H1 (cell line): ENCODE measurements at regions not wholly inside any gene's neighbourhood (a gene's known extent, or its start where the extent isn't known, plus 50 kb on each side); places are given as distances from the start of the nearest gene placed in this dataset.
"Not testable (repeated sequence)": the region's sequence is repeated elsewhere in the genome, so short reads cannot be mapped to it uniquely, and the experiment has no call there.

Source experiments
- CTCF ChIA-PET: fragments of 300-600 bp; sonication (Branson Sonifier 250); formaldehyde crosslinking; loops from one replicate; lab custom pipeline; 2021; ENCODE audit not compliant: partially characterized antibody; lab: Charles Lee
- POLR2A ChIA-PET: fragments of 300-600 bp; sonication (Branson Sonifier 250); formaldehyde crosslinking; loops from one replicate; lab custom pipeline; 2021; ENCODE audit warnings: inconsistent platforms; ENCODE audit not compliant: partially characterized antibody; lab: Charles Lee
- DNase-seq, 2 experiments: peaks; one replicate each; pipeline versions ENCODE4 v3.0.0 to v3.0.0-alpha.2; 2010 to 2022; ENCODE audit warnings: low spot score in 2 of 2, low read depth in 1 of 2, mixed read lengths in 1 of 2
- FAIRE-seq: peaks from 2 replicates; lab custom pipeline; 2011; peaks lifted over from hg19 to GRCh38; lab: Jason Lieb, UNC
- H2AFZ ChIP-seq: 2 replicates; pipeline ENCODE4 v1.8.1; 2012; ENCODE audit warnings: low read length, inconsistent platforms
- H2AK5ac ChIP-seq: 2 replicates; pipeline ENCODE4 v1.6.1; 2013; ENCODE audit warnings: low read depth, low read length
- H2BK120ac ChIP-seq: replicated peaks from 2 replicates; pipeline ENCODE3; 2013; ENCODE audit warnings: low read depth, low read length, inconsistent platforms
- H2BK12ac ChIP-seq: 2 replicates; pipeline ENCODE4 v1.6.1; 2013; ENCODE audit warnings: low read depth, low read length
- H2BK15ac ChIP-seq: 2 replicates; pipeline ENCODE4 v1.6.1; 2013; ENCODE audit warnings: low read length
- H2BK20ac ChIP-seq: 2 replicates; pipeline ENCODE4 v1.6.1; 2013; ENCODE audit warnings: low read length
- H2BK5ac ChIP-seq: 2 replicates; pipeline ENCODE4 v1.6.1; 2013; ENCODE audit warnings: low read depth, low read length
- H3K14ac ChIP-seq: 2 replicates; pipeline ENCODE4 v1.6.1; 2013; ENCODE audit warnings: inconsistent platforms; ENCODE audit not compliant: insufficient read length
- H3K18ac ChIP-seq: 2 replicates; pipeline ENCODE4 v1.6.1; 2013; ENCODE audit warnings: low read length; ENCODE audit errors: extremely low read depth
- H3K23ac ChIP-seq: 2 replicates; pipeline ENCODE4 v1.6.1; 2013; ENCODE audit warnings: inconsistent platforms; ENCODE audit not compliant: insufficient read length
- H3K23me2 ChIP-seq: 2 replicates; pipeline ENCODE4 v1.6.1; 2013; ENCODE audit warnings: low read depth, low read length
- H3K27ac ChIP-seq: 2 replicates; pipeline ENCODE4 v1.6.1; 2011; ENCODE audit warnings: low read depth, low read length, inconsistent platforms
- H3K27me3 ChIP-seq, 4 experiments: replicated peaks in 1 of 4; 1 replicate in 1 of 4; 2 replicates in 3 of 4; pipeline versions ENCODE4 v1.6.1 to v1.8.1; 2011 to 2013; ENCODE audit warnings: low read length in 3 of 4, mild to moderate bottlenecking in 3 of 4, inconsistent platforms in 2 of 4, mixed read lengths in 2 of 4, moderate library complexity in 1 of 4; ENCODE audit not compliant: control insufficient read depth in 3 of 4, insufficient read depth in 3 of 4; ENCODE audit errors: extremely low read depth in 1 of 4
- H3K36me3 ChIP-seq, 4 experiments: 2 replicates each; pipeline versions ENCODE4 v1.6.1 to v1.8.1; 2011 to 2013; ENCODE audit warnings: mild to moderate bottlenecking in 4 of 4, low read length in 3 of 4, moderate library complexity in 2 of 4, control low read depth in 1 of 4, inconsistent platforms in 1 of 4; ENCODE audit not compliant: insufficient read depth in 4 of 4, control insufficient read depth in 2 of 4
- H3K4ac ChIP-seq: replicated peaks from 2 replicates; pipeline ENCODE3; 2013; ENCODE audit warnings: low read length, low read depth, mixed read lengths, inconsistent platforms; ENCODE audit not compliant: insufficient read length
- H3K4me1 ChIP-seq, 4 experiments: replicated peaks in 1 of 4; 1 replicate in 1 of 4; 2 replicates in 3 of 4; pipeline versions ENCODE4 v1.6.1 to v1.8.1; 2011 to 2013; ENCODE audit warnings: low read length in 3 of 4, inconsistent platforms in 2 of 4, mixed read lengths in 1 of 4; ENCODE audit not compliant: insufficient read depth in 4 of 4, control insufficient read depth in 3 of 4
- H3K4me2 ChIP-seq, 2 experiments: 2 replicates each; pipeline versions ENCODE4 v1.6.1 to v1.8.1; 2011 to 2013; ENCODE audit warnings: low read depth in 2 of 2, low read length in 2 of 2, control low read depth in 1 of 2, inconsistent platforms in 1 of 2, mild to moderate bottlenecking in 1 of 2; ENCODE audit not compliant: insufficient read depth in 1 of 2
- H3K4me3 ChIP-seq, 4 experiments: fragments of 200-600, 300-600 bp in 1 of 4; sonication (generic), shearing (Covaris generic), sonication (Bioruptor Twin) in 1 of 4; 2 replicates each; pipeline versions ENCODE4 v1.5.1 to v1.8.1; 2011 to 2016; ENCODE audit warnings: low read length in 4 of 4, low read depth in 3 of 4, control low read depth in 2 of 4, inconsistent platforms in 2 of 4, mild to moderate bottlenecking in 2 of 4, mixed read lengths in 1 of 4, moderate library complexity in 1 of 4; ENCODE audit not compliant: insufficient read depth in 2 of 4; ENCODE audit errors: extremely low read depth in 1 of 4
- H3K56ac ChIP-seq: replicated peaks from 2 replicates; pipeline ENCODE3; 2013; ENCODE audit warnings: low read depth, mild to moderate bottlenecking, mixed read lengths, low read length, inconsistent platforms; ENCODE audit not compliant: insufficient read length
- H3K79me1 ChIP-seq: 2 replicates; pipeline ENCODE4 v1.6.1; 2013; ENCODE audit warnings: low read depth, low read length, control low read depth
- H3K79me2 ChIP-seq, 2 experiments: 2 replicates each; pipeline versions ENCODE4 v1.6.1 to v1.8.1; 2012 to 2013; ENCODE audit warnings: low read length in 2 of 2, mild to moderate bottlenecking in 2 of 2, inconsistent platforms in 1 of 2; ENCODE audit not compliant: insufficient read depth in 2 of 2, control insufficient read depth in 1 of 2
- H3K9ac ChIP-seq, 4 experiments: replicated peaks in 1 of 4; 1 replicate in 1 of 4; 2 replicates in 3 of 4; pipeline versions ENCODE4 v1.6.1 to v1.8.1; 2011 to 2013; ENCODE audit warnings: low read depth in 3 of 4, low read length in 3 of 4, control low read depth in 2 of 4, mild to moderate bottlenecking in 2 of 4, moderate library complexity in 2 of 4, inconsistent platforms in 1 of 4; ENCODE audit errors: extremely low read depth in 1 of 4
- H3K9me3 ChIP-seq, 2 experiments: 2 replicates each; pipeline versions ENCODE4 v1.6.1 to v1.8.1; 2012 to 2013; ENCODE audit warnings: mild to moderate bottlenecking in 2 of 2, moderate library complexity in 2 of 2, control low read depth in 1 of 2, inconsistent platforms in 1 of 2, low read depth in 1 of 2, low read length in 1 of 2, mixed read lengths in 1 of 2; ENCODE audit not compliant: insufficient read depth in 2 of 2
- H4K20me1 ChIP-seq, 2 experiments: replicated peaks in 1 of 2; 2 replicates each; pipeline versions ENCODE3 to v1.8.1; 2011 to 2013; ENCODE audit warnings: inconsistent platforms in 2 of 2, low read length in 2 of 2, mild to moderate bottlenecking in 1 of 2; ENCODE audit not compliant: insufficient read depth in 2 of 2, control insufficient read depth in 1 of 2
- H4K5ac ChIP-seq: 2 replicates; pipeline ENCODE4 v1.6.1; 2013; ENCODE audit warnings: low read length, low read depth, mixed read lengths, inconsistent platforms; ENCODE audit not compliant: insufficient read length
- H4K8ac ChIP-seq: 2 replicates; pipeline ENCODE4 v1.8.0; 2013; ENCODE audit warnings: mild to moderate bottlenecking, moderate library complexity, low read length, inconsistent platforms; ENCODE audit not compliant: insufficient read depth; ENCODE audit errors: extremely low read depth
- H4K91ac ChIP-seq: replicated peaks from 2 replicates; pipeline ENCODE3; 2013; ENCODE audit warnings: low read length, mixed read lengths, inconsistent platforms; ENCODE audit not compliant: insufficient read length
- WGBS, 2 experiments: shearing (Covaris generic) in 1 of 2; methylation state at CpG; one replicate each; pipeline versions ENCODE4 v1.1.6 to v1.1.7; 2013 to 2015; ENCODE audit warnings: low lambda C conversion rate in 2 of 2, mixed read lengths in 2 of 2, inconsistent platforms in 1 of 2, low coverage in 1 of 2, missing lambda C conversion rate in 1 of 2; ENCODE audit not compliant: insufficient replicate concordance in 2 of 2, insufficient coverage in 1 of 2, insufficient read length in 1 of 2; ENCODE audit errors: extremely low coverage in 1 of 2, missing lambda C conversion rate in 1 of 2; 5-methylcytosine and 5-hydroxymethylcytosine counted together

DNA sequence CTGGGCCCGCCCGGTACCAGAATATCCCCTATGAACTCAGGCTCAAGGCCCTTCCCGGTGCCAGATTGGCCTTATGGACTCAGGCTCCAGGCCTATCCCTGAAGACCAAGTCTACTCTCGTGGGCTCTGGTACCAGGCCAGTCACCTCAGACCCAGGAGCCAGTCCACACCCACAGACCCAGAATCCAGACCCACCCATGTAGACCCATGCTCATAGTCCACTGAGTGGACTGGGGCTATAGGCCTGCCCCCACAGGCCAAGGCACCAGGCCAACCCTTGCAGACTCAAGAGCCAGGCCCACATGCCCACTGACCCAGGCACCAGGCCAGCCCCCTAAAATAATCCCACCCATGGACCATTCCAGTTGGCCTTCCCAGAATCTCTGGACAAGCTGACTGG lies 296.1 kb downstream of the CNTNAP3B start:
- H2BK12ac ChIP-seq, H3K4me3 ChIP-seq, H2BK15ac ChIP-seq, H3K9ac ChIP-seq, H2BK5ac ChIP-seq, H3K56ac ChIP-seq, H3K23me2 ChIP-seq, H3K79me2 ChIP-seq, H2AK5ac ChIP-seq, H3K4ac ChIP-seq, H3K9me3 ChIP-seq, H2AFZ ChIP-seq, H4K91ac ChIP-seq, H3K23ac ChIP-seq, H3K27me3 ChIP-seq, H3K4me1 ChIP-seq, H2BK120ac ChIP-seq, H2BK20ac ChIP-seq, CTCF ChIA-PET, H3K27ac ChIP-seq, H3K14ac ChIP-seq, POLR2A ChIA-PET, H3K18ac ChIP-seq, DNase-seq, H4K8ac ChIP-seq, H4K20me1 ChIP-seq, FAIRE-seq, H3K79me1 ChIP-seq, H3K36me3 ChIP-seq, H3K4me2 ChIP-seq, H4K5ac ChIP-seq: not testable (repeated sequence)
- WGBS, 2 experiments: no CpG with 5 or more reads among the region's 4 CpGs

- H3K4ac ChIP-seq, H3K4me2 ChIP-seq, H4K91ac ChIP-seq, H2AK5ac ChIP-seq, H2AFZ ChIP-seq, H4K8ac ChIP-seq, H2BK120ac ChIP-seq, H3K14ac ChIP-seq, H4K5ac ChIP-seq, H3K36me3 ChIP-seq, H3K4me1 ChIP-seq, H3K79me2 ChIP-seq, H3K9ac ChIP-seq, DNase-seq, H3K18ac ChIP-seq, H3K4me3 ChIP-seq, H3K9me3 ChIP-seq, POLR2A ChIA-PET, H3K79me1 ChIP-seq, H3K27ac ChIP-seq, H2BK12ac ChIP-seq, CTCF ChIA-PET, H2BK15ac ChIP-seq, H3K23me2 ChIP-seq, H2BK20ac ChIP-seq, H2BK5ac ChIP-seq, FAIRE-seq, H4K20me1 ChIP-seq, H3K27me3 ChIP-seq, H3K56ac ChIP-seq, H3K23ac ChIP-seq: not testable (repeated sequence)
- WGBS, 2 experiments: no CpG with 5 or more reads among the region's 8 CpGs
These were observed 304.5 kb downstream of the CNTNAP3B start for GRCh38 chr9:41824723-41825122.
